NCI-H2107 treated with DMSO at 0.1 percent for 48 hours (cell line): ENCODE measurements at regions not wholly inside any gene's neighbourhood (a gene's known extent, or its start where the extent isn't known, plus 50 kb on each side); places are given as distances from the start of the nearest gene placed in this dataset.
A peak's percentile ranks its signal among the peaks of the same experiment; 100 is the strongest.
"Not testable (repeated sequence)": the region's sequence is repeated elsewhere in the genome, so short reads cannot be mapped to it uniquely, and the experiment has no call there.

Experiments used
- DNase-seq: peaks from one replicate; lab custom pipeline; 2025; ENCODE audit not compliant: unreplicated experiment; lab: John Stamatoyannopoulos, UW

DNA sequence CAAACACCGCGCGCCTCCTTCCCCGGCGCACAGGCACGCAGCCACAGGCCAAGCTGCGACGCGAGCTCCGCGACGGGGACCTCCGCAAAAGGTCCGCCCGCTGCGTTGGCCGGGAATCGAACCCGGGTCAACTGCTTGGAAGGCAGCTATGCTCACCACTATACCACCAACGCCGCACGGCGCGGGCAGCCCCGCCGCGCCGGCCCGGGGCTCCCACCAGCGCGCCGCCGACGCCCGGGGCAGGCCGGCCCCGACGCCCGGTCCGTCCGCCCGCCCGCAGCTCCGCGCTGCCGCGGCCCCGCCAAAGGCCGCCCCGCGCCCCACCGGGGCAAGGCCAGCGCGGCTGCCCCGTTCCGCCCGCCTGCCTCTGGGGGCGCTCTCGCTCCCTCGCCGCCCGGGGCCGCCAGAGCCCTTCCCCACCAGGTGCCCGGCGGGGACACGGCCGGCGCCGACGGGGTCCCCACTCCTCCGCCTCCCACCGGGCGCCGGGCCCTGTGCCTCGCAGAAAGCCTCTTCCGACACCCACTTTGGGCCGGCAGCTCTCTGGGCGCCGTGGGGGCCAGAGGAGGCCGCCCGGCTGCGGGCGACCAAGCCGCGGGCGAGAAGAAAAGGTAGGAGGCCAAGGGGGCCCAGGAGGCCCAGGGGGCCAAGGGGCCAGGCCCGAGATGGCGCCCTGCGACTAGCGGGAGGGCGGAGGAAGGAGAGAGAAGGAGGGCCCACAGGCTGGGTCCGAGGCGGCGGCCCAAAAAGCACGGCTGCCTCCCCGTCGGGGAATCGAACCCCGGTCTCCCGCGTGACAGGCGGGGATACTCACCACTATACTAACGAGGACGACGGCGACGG lies 50.2 kb upstream of the FCGR2A start:
- not testable (repeated sequence) for DNase-seq

GRCh38 chr1:161453950-161454864 lies 51.0 kb upstream of the FCGR2A start:
- DNase-seq = not testable (repeated sequence)

DNA sequence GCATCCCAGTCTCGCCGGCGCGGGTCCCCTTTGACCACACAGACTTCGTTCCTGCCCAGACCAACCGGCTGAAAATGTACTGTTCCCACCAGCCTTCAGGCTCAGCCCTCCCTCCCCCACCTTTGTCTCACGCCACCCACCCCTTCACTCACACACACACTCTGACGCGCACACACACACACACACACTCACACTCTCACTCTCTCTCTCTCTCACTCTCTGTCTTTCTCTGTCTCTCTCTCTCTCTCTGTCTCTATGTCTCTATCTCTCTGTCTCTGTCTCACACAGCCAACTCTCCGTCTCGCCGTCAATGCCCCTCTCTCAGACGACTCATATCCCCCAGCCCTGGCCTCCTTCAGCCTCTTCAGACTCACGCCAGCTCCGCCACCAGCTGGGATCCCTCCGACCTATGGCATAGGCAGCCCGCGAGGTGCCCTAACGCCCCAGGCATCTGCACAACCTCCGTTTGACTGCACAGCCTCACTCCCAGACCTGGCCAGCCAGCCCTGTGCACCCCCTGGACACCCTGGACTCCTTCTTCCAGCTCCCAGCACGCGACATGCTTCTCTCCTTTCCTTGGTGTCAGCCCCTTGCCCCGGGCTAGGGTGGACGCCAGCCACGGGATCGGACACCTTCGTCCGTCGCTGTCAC lies 53.4 kb upstream of the FCGR2A start:
- DNase-seq = not testable (repeated sequence)

GRCh38 chr1:161447760-161448332 lies 57.4 kb upstream of the FCGR2A start:
- not testable (repeated sequence) for DNase-seq

DNA sequence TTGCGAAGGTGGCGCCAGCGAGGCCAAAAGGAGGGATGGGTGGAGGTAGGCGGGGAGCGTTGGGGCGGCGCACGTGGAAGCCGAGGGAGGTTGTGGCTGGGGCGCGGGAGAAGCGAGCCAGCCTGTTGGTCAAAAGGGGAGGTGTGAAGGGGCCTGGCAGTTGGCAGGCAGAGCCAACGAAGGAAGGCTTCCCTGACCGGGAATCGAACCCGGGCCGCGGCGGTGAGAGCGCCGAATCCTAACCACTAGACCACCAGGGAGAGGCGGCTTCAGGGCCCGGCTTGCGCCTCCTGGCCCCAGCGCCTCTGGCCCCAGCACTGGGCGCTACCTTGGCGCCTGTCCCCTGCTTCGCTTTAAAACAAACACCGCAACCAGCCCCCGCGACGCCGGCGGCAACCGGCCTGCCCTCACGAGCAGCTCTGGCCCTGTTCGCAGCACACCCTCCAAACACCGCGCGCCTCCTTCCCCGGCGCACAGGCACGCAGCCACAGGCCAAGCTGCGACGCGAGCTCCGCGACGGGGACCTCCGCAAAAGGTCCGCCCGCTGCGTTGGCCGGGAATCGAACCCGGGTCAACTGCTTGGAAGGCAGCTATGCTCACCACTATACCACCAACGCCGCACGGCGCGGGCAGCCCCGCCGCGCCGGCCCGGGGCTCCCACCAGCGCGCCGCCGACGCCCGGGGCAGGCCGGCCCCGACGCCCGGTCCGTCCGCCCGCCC lies 58.1 kb upstream of the FCGR2A start:
- not testable (repeated sequence) for DNase-seq

DNA sequence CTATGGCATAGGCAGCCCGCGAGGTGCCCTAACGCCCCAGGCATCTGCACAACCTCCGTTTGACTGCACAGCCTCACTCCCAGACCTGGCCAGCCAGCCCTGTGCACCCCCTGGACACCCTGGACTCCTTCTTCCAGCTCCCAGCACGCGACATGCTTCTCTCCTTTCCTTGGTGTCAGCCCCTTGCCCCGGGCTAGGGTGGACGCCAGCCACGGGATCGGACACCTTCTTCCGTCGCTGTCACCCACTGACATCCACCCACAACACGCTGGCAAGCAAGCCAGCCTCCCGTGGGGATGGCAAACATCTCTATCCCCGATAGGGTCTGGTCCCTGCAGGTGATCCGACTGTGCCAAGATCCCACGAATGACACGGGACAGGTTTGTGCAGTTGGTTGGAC lies 60.5 kb upstream of the FCGR2A start:
- DNase-seq = not testable (repeated sequence)

- not testable (repeated sequence) for DNase-seq
Observed at GRCh38 chr1:161444255-161444654, 61.0 kb upstream of the FCGR2A start.

DNA sequence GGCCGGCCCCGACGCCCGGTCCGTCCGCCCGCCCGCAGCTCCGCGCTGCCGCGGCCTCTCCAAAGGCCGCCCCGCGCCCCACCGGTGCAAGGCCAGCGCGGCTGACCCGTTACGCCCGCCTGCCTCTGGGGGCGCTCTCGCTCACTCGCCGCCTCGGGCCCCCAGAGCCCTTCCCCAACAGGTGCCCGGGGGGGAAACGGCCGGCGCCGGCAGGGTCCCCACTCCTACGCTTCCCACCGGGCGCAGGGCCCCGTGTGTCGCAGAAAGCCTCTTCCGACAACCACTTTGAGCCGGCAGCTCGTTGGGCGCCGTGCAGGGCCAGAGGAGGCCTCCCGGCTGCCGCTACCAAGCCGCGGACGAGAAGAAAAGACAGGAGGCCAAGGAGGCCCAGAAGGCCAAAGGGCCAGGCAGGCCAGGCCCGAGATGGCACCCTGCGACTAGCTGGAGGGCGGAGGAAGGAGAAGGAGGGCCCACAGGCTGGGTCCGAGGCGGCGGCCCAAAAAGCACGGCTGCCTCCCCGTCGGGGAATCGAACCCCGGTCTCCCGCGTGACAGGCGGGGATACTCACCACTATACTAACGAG lies 64.9 kb upstream of the FCGR2A start:
- no peak for DNase-seq

DNA sequence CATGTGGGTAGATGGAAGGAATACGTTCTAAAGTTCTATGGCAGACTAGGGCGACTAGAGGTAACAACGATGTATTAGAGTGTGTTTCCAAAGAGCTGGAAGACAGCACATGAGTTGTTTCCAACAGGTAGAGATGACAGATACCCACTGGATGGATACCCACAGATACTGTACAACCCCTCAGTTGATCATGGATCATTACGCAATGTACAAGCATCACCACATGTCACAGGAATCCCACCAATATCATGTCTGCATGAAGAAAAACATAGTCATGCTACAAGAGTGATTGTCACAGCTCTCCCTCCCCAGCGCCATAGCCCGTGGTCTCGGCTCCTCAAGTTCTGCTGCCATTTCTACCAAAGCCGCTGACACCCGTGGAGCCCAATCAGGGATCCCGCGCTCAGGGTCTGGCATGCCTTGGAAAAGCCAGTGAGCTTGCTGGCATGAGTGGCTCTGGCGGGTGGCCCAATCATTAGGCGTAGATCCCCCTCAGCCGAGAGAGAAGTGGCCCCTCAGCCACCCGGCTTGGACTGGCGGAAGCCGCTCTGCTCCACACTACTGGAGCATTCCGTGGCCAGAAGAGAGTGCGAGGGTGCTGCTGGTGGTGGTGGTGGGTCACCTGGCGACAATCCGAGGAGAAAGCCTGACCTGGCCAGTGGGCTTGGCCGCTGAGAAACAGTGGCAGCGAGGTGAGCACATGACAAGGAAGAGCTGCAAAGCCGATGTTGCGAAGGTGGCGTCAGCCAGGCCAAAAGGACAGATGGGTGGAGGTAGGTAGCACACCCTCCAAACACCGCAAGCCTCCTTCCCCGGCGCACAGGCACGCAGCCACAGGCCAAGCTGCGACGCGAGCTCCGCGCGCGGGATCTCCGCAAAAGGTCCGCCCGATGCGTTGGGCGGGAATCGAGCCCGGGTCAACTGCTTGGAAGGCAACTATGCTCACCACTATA lies 65.7 kb upstream of the FCGR2A start:
- DNase-seq = no peak

GRCh38 chr1:161433191-161433590 lies 65.5 kb upstream of the CFAP126 start:
- DNase-seq = not testable (repeated sequence)

GRCh38 chr1:161432091-161432490 lies 64.4 kb upstream of the CFAP126 start:
- DNase-seq = no peak

- no peak for DNase-seq
Observed at GRCh38 chr1:161427733-161428516, 60.2 kb upstream of the CFAP126 start.

GRCh38 chr1:161422914-161423313 lies 55.2 kb upstream of the CFAP126 start:
- not testable (repeated sequence) for DNase-seq

- peak; percentile 2 for DNase-seq
Observed at GRCh38 chr1:161421456-161421855, 53.8 kb upstream of the CFAP126 start.

DNA sequence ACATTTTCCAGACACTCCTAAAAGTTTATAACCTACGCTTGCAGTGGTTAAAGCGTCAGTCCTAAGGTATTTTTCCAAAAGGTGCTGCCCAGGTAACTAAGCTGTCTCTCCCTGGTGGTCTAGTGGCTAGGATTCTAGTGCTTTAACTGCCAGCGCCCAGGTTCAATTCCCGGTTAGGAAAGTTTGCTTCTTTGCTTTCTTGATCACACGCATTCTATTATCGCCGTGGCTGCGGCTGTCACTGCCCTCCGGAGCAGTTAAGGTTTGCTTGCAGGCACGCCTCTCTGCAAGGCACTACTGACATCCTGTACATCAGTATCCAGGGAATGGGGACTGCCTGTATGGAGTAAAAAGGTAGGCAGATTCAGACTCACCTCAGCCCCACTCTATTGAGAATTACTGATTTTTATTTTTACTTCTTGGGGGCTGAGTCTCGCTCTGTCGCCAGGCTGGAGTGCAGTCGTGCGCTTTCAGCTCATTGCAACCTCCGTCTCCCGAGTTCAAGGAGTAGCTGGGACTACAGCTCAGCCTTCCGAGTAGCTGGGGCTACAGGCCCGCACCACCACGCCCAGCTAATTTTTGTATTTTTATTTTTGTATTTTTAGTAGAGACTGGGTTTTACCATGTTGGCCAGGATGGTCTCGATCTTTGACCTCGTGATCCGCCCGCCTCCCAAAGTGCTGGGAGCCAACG lies 53.2 kb upstream of the CFAP126 start:
- DNase-seq = no peak

GRCh38 chr1:161417536-161417935 lies 49.9 kb upstream of the CFAP126 start:
- not testable (repeated sequence) for DNase-seq
